Mucosa of rectum (tissue), 2 donors: ENCODE measurements at regions not wholly inside any gene's neighbourhood (a gene's known extent, or its start where the extent isn't known, plus 50 kb on each side); places are given as distances from the start of the nearest gene placed in this dataset.
"Not testable (repeated sequence)": the region's sequence is repeated elsewhere in the genome, so short reads cannot be mapped to it uniquely, and the experiment has no call there.

ENCODE experiments used
- H3K27ac ChIP-seq, 2 donors: one replicate each; pipeline ENCODE4 v1.7.0; 2013; ENCODE audit warnings: inconsistent platforms in 2 of 2, low read depth in 2 of 2, low read length in 2 of 2
- H3K27me3 ChIP-seq, 2 donors: one replicate each; pipeline ENCODE4 v1.7.0; 2013; ENCODE audit warnings: low read length in 2 of 2; ENCODE audit not compliant: control insufficient read depth in 2 of 2, insufficient read depth in 2 of 2
- H3K36me3 ChIP-seq, 2 donors: one replicate each; pipeline ENCODE4 v1.7.0; 2013; ENCODE audit warnings: low read length in 2 of 2; ENCODE audit not compliant: control insufficient read depth in 2 of 2, insufficient read depth in 2 of 2
- H3K4me1 ChIP-seq, 2 donors: one replicate each; pipeline ENCODE4 v1.7.0; 2013; ENCODE audit warnings: low read length in 2 of 2, mild to moderate bottlenecking in 1 of 2; ENCODE audit not compliant: control insufficient read depth in 2 of 2, insufficient read depth in 2 of 2
- H3K4me3 ChIP-seq, 2 donors: one replicate each; pipeline ENCODE4 v1.7.0; 2013; ENCODE audit warnings: low read length in 2 of 2
- H3K9ac ChIP-seq, 2 donors: one replicate each; pipeline ENCODE4 v1.7.0; 2013; ENCODE audit warnings: low read length in 2 of 2, low read depth in 1 of 2, mild to moderate bottlenecking in 1 of 2
- H3K9me3 ChIP-seq, 2 donors: one replicate each; pipeline ENCODE4 v1.7.0; 2013; ENCODE audit warnings: low read length in 2 of 2; ENCODE audit not compliant: control insufficient read depth in 2 of 2
- donor health status: healthy.
- donor health status: Normal muscosa, but diverticular disease.

- H3K27me3 ChIP-seq = no peaks in the 10 kb centered on the region
- H3K9ac ChIP-seq = no peak overlapping the region
- H3K4me3 ChIP-seq = no peak overlapping the region
- H3K9me3 ChIP-seq = no peaks in the 10 kb centered on the region
- no peak overlapping the region for H3K27ac ChIP-seq
- no peaks in the 10 kb centered on the region for H3K36me3 ChIP-seq
- H3K4me1 ChIP-seq = no peaks in the 10 kb centered on the region
Measured at GRCh38 chr9:31153250-31153840, 1231.1 kb upstream of the ACO1 start.

DNA sequence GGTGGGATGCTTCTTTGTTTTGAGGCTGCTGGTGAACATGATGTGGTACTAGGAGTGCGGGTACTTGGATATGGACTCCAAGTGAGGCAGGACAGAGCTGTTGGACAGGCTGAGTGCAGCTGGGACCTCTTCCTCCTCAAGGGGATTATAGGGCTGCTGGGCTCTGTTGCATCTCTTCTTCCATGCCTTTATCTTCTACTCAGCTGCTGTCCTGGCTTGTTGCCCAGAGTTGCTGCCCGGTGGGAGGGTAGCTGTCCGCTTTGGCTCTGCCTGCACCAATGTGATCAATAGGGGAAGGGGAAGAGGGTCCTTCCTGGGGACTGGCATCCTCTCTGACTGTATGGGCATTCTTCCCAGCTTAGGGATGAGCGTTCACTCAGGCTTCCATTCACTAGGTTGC, 1217.9 kb upstream of the ACO1 start:
- Histone ChIP-seq H3K27me3 (no peaks in the 10 kb centered on the region), H3K36me3 (no peaks in the 10 kb centered on the region), H3K9me3 (no peaks in the 10 kb centered on the region)

DNA sequence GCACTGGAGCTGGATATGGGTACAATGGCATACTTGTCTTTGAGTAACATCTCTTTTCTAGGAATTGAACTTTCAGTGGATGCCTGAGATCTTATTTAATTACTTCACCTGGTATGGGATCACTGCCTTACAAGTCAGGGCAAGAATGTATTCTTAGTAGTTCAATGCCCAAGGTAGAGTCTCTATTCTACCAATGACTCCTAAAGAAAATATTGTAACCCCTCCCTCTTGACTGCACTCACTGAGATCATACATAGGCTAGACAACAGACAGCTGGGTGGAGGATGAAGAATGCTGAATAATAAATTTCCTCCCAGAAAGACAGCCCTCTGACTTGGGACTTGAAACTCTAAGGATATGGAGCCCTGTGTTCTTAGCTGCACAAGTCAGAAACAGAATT, 1216.3 kb upstream of the ACO1 start:
- H3K9me3 ChIP-seq = no peaks in the 10 kb centered on the region
- no peaks in the 10 kb centered on the region for H3K27me3 ChIP-seq
- H3K4me3 ChIP-seq = no peak overlapping the region
- H3K9ac ChIP-seq = no peak overlapping the region
- no peak overlapping the region for H3K27ac ChIP-seq
- no peaks in the 10 kb centered on the region for H3K4me1 ChIP-seq
- H3K36me3 ChIP-seq = no peaks in the 10 kb centered on the region

More for the DNA sequence above, 1217.9 kb upstream of the ACO1 start:
- Histone ChIP-seq H3K27ac (no peak overlapping the region), H3K4me3 (no peak overlapping the region), H3K4me1 (no peaks in the 10 kb centered on the region), H3K9ac (no peak overlapping the region)

DNA sequence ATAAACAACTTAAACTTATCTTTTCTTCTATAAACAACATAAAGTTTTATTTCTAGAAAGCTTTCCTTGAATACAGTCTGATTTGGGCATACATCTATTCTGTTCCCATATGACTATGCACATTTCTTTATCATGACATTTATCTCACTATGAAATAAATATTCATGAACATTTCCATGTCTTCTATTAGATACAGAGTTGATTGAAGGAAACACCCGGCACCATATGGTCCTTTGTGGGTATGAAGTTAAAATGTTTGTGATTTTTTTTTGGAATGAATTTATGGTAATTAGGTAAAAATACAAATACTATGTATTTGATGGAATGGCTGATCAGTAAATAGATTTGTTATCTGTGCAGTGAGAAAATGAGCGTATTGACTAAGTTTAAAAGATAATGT, 1209.8 kb upstream of the ACO1 start:
- no peaks in the 10 kb centered on the region for H3K4me1 ChIP-seq

GRCh38 chr9:31183866-31184265, 1200.6 kb upstream of the ACO1 start:
- no peak overlapping the region for H3K4me3 ChIP-seq
- no peaks in the 10 kb centered on the region for H3K4me1 ChIP-seq
- H3K9ac ChIP-seq = no peak overlapping the region
- H3K36me3 ChIP-seq = no peaks in the 10 kb centered on the region
- no peak overlapping the region for H3K27ac ChIP-seq
- H3K27me3 ChIP-seq = no peaks in the 10 kb centered on the region
- no peaks in the 10 kb centered on the region for H3K9me3 ChIP-seq

More for the DNA sequence above, 1209.8 kb upstream of the ACO1 start:
- Histone ChIP-seq H3K4me3 (no peak overlapping the region), H3K9me3 (no peaks in the 10 kb centered on the region), H3K27ac (no peak overlapping the region), H3K36me3 (no peaks in the 10 kb centered on the region), H3K27me3 (no peaks in the 10 kb centered on the region), H3K9ac (no peak overlapping the region)

- H3K4me1 ChIP-seq = no peaks in the 10 kb centered on the region
- no peaks in the 10 kb centered on the region for H3K27me3 ChIP-seq
- no peaks in the 10 kb centered on the region for H3K9me3 ChIP-seq
- no peaks in the 10 kb centered on the region for H3K36me3 ChIP-seq
- H3K4me3 ChIP-seq = no peak overlapping the region
- H3K27ac ChIP-seq = no peak overlapping the region
- H3K9ac ChIP-seq = no peak overlapping the region
Measured at GRCh38 chr9:31185831-31186230, 1198.6 kb upstream of the ACO1 start.

DNA sequence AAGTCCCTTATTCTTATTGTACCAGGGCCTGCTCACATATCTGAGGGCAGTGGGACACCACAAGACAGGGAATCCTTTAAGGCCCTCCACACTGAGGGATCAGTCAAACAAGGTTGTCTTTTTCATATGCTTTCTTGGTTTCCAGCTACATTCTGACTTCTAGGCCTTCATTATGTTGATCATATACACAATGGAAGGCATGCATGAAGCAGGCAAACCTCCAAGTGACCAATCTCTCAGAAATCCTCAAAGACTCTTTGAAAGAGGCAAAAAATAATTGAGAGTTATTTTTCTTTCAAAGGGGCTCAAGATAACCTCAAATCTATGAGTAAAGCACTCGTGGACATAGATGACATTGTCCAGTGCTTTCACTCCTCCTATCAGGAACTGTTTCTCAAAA, 1195.9 kb upstream of the ACO1 start:
- Histone ChIP-seq H3K9me3 (no peaks in the 10 kb centered on the region), H3K27ac (no peak overlapping the region), H3K36me3 (no peaks in the 10 kb centered on the region), H3K27me3 (no peaks in the 10 kb centered on the region), H3K4me1 (no peaks in the 10 kb centered on the region), H3K4me3 (no peak overlapping the region), H3K9ac (no peak overlapping the region)

- Histone ChIP-seq H3K36me3 (no peaks in the 10 kb centered on the region), H3K9me3 (no peaks in the 10 kb centered on the region), H3K4me1 (no peaks in the 10 kb centered on the region), H3K9ac (no peak overlapping the region), H3K27me3 (no peaks in the 10 kb centered on the region), H3K27ac (no peak overlapping the region), H3K4me3 (no peak overlapping the region)
Measured at GRCh38 chr9:31210978-31211570, 1173.4 kb upstream of the ACO1 start.

DNA sequence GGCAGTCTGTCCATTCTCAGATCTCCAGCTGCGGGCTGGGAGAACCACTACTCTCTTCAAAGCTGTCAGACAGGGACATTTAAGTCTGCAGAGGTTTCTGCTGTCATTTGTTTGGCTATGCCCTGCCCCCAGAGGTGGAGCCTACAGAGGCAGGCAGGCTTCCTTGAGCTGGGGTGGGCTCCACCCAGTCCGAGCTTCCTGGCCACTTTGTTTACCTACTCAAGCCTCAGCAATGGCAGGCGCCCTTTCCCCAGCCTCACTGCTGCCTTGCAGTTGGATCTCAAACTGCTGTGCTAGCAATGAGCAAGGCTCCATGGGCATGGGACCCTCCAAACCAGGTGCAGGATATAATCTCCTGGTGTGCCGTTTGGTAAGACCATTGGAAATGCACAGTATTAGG, 1154.5 kb upstream of the ACO1 start:
- H3K36me3 ChIP-seq, H3K4me1 ChIP-seq, H3K27me3 ChIP-seq, H3K9ac ChIP-seq, H3K9me3 ChIP-seq, H3K27ac ChIP-seq, H3K4me3 ChIP-seq: not testable (repeated sequence)

GRCh38 chr9:31232485-31232884, 1152.0 kb upstream of the ACO1 start:
- H3K4me3 ChIP-seq = no peak overlapping the region
- no peaks in the 10 kb centered on the region for H3K4me1 ChIP-seq
- H3K9ac ChIP-seq = no peak overlapping the region
- H3K27ac ChIP-seq = no peak overlapping the region
- no peaks in the 10 kb centered on the region for H3K27me3 ChIP-seq
- H3K9me3 ChIP-seq = no peaks in the 10 kb centered on the region
- H3K36me3 ChIP-seq = no peaks in the 10 kb centered on the region
